RCC 7860 (cell line): ENCODE measurements at regions not wholly inside any gene's neighbourhood (a gene's known extent, or its start where the extent isn't known, plus 50 kb on each side); places are given as distances from the start of the nearest gene placed in this dataset.
A peak's percentile ranks its signal among the peaks of the same experiment; 100 is the strongest.
"Not testable (repeated sequence)": the region's sequence is repeated elsewhere in the genome, so short reads cannot be mapped to it uniquely, and the experiment has no call there.

Source experiments
- DNase-seq: peaks from one replicate; pipeline ENCODE4 v3.0.0-alpha.2; 2015; ENCODE audit warnings: low spot score
- FAIRE-seq: peaks from 2 replicates; lab custom pipeline; 2012; peaks lifted over from hg19 to GRCh38; lab: Jason Lieb, UNC

DNA sequence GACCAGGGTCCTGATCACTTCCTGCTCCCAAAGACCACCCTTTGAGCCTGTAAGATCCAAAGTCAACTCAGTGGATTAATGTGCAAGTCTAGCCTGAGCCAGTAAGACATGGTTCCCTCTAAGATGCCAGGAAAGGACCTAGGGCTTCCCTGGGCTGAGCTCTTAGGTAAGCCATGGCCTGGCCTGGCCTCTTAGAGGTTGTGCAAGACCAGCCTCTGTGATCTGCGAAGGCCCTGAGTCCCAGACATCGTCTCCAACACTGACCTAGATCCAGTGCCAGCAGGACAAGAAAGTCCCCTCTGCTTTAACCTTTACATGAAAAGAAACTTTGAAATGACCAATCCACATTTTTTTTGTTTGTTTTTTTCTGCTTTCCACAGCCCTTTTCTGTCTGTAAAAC, 73.6 kb upstream of the CYP1B1 start:
- FAIRE-seq (no peak), DNase-seq (no peak)

GRCh38 chr2:38148501-38148900, 72.5 kb upstream of the CYP1B1 start:
- DNase-seq (peak; percentile 45), FAIRE-seq (peak; percentile 8)

GRCh38 chr2:38147333-38148121, 71.6 kb upstream of the CYP1B1 start:
- peak; percentile 56 for DNase-seq
- FAIRE-seq, result no peak

DNA sequence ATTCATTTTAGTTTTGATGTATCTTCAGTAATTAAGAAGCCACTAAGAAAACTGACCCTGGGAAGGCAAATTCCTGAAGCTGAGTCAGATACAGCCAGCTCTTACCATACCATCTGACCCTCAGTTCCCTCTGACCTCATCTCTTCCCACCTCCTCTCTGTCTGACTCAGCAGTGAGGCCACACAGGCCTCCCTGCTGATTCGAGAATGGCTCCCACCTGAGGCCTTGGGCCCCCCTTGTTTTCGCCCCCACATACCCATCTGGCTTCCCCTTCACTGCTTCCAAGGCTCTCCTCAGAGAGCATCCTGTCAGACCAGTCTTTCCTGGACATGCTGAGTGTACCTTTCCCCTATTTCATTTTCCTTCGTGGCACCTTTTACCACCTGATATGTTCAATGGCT, 71.0 kb upstream of the CYP1B1 start:
- FAIRE-seq, result peak; percentile 96

DNA sequence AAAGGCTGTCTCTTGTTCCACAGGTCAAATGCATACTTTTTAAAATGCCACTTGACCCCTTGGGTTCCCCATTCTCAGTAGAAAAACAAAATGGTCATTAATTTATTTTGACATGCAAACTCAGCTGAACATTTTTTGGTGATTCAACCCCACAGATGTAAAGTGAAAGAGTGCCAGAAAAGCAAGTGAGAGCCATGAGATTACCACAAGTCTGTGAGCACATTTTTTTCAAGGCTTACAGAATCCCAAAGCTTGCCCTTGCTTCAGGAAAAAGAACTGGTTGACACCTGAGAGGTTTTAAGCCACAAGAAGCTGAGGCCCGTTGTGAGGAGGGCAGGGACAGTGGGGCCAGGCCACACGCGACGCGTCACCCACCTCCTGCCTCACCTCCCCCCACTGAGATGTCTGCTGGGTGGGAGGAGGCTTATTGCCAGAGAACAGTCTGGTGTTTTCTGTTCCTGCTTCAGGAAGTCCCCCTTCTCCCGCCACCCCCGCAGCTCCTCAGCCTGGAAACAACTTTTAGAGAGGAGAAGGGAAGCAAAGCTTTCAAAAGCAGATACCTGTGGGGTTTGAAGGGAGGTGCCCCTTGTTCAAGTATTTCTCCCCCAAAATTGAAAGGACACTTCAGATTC, 70.4 kb upstream of the CYP1B1 start:
- no peak for FAIRE-seq

More for the DNA sequence above, 71.0 kb upstream of the CYP1B1 start:
- DNase-seq, result peak; percentile 98

GRCh38 chr2:38145236-38145635, 69.3 kb upstream of the CYP1B1 start:
- peak; percentile 33 for FAIRE-seq

More for the DNA sequence above, 70.4 kb upstream of the CYP1B1 start:
- DNase-seq, result peak; percentile 95

DNA sequence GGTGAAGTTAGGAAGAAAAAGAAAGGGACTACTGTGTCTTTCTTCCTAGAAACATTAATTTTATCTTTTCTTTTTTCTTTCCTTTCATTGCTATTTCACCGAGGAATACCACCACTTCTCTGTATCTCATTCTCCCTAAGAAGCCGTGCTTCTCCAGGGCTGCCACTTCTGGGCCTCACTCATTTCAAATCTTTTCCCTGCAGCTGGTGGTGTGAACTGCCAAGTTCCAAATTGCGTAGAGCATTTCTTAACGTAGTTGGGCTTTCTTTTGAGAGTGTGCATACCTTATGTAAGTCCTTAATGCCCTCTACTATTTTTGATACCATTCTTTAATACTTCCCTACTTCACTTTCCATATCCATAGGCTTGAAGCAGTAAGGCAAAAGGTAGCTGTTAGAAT, 66.7 kb upstream of the CYP1B1 start:
- FAIRE-seq, result no peak
- no peak for DNase-seq

More at GRCh38 chr2:38145236-38145635, 69.3 kb upstream of the CYP1B1 start:
- peak; percentile 39 for DNase-seq

DNA sequence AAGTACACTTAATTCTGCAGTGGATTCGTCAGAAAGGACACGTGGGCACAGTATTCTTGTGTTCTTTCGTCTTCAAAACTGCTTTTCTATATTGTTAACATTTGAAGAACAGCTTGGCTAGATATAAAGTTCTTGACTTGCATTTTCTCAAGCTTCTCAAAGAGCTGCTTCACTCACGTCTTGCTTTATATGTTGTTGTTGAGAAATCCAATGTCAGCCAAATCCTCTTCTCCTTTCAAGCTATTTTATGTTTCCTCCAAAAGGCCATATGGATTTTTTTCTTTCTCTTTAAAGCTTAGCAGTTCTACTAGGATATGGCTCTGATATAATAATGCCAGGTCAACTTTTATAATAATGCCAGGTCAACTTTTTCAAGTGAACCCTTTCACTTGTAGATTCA, 65.5 kb upstream of the CYP1B1 start:
- DNase-seq, result no peak
- no peak for FAIRE-seq

GRCh38 chr2:38138996-38139395, 63.0 kb upstream of the CYP1B1 start:
- DNase-seq (no peak), FAIRE-seq (no peak)

DNA sequence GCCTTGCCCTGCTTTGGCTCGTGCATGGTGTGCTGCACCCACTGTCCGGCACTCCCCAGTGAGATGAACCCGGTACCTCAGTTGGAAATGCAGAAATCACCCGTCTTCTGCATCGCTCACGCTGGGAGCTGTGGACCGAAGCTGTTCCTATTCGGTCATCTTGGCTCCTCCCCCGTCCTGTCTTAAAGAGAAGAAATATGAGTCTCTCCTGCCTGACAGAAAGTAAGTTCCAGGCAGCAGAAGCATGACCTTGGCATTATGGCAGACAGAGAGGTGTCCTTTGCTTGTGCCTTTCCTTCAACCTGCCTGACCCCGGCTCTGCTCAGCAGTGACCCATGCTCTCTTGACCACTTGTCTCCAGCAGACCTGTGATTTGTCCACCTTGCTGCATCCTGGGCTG, 62.5 kb upstream of the CYP1B1 start:
- FAIRE-seq, result no peak
- no peak for DNase-seq

DNA sequence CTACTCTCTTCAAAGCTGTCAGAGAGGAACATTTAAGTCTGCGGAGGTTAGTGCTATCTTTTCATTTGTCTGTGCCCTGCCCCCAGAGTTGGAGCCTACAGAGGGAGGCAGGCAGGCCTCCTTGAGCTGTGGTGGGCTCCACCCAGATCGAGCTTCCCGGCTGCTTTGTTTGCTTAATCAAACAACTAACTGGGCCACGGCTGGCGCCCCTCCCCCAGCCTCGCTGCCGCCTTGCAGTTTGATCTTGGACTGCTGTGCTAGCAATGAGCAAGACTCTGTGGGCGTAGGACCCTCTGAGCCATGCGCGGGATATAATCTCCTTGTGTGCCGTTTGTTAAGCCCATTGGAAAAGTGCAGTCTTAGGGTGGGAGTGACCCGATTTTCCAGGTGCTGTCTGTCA, 62.0 kb upstream of the CYP1B1 start:
- FAIRE-seq, DNase-seq: not testable (repeated sequence)

- no peak for DNase-seq
These were observed 55.7 kb upstream of the CYP1B1 start for GRCh38 chr2:38131676-38132075.

DNA sequence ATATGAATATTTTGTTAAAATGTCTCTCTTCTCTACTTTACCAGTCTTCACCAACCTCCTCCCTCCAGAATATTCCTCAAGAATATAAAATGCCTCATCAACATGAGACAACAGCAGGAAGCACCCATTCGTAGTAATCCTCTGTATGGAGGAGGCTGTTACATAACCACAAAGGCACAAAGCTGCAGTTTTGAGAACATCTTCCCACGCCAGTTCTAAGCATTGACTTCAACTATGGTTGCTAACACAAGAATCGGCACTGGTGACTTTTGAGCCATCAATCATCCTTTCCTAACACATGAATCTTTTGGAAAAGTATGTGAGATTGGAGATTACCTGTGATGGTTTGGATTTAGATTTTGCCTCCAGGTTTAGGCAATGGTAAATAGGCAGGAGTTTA, 54.9 kb upstream of the CYP1B1 start:
- FAIRE-seq (no peak), DNase-seq (no peak)

More at GRCh38 chr2:38131676-38132075, 55.7 kb upstream of the CYP1B1 start:
- FAIRE-seq, result no peak

GRCh38 chr2:38129987-38130386, 54.0 kb upstream of the CYP1B1 start:
- no peak for FAIRE-seq
- no peak for DNase-seq

DNA sequence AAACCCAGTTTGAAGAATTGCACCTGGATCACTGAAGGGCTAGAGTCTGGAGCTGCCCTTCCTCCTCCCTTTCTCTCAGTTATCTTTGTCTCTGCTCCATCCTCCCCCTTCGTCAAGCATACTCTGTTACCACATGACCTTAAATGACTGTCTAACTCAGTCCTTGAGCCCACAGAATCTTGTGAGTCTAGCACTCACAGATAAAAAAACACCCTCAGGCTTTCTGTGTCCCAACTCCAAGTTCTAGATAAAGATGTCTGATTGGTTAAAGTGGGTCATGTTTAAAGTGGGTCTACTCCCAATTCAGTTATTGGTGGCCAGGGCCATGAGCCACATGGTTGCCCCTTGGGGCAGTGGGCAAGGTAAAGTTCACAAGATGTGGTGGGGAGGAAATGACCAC, 53.5 kb upstream of the CYP1B1 start:
- FAIRE-seq, result no peak

DNA sequence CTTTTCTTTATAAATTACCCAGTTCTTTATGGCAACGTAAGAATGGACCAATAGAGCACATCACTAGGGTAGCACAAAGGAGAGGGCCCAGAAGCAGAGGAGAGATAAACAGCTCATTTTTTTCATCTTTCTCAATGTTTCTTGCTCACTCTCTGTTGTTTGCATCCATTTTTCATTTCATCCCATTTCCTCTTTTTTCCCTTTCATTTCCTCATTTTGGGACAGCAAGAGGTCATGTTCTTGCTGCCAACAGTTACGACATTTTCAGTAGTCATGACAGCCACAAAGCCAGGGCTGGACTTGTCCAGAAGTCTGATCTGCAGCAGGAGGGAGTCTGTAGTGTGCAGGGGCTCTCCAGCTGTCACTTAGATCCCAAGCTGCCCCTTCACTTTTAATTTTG, 52.7 kb upstream of the CYP1B1 start:
- DNase-seq, result no peak
- FAIRE-seq, result no peak

More for the DNA sequence above, 53.5 kb upstream of the CYP1B1 start:
- DNase-seq, result no peak

DNA sequence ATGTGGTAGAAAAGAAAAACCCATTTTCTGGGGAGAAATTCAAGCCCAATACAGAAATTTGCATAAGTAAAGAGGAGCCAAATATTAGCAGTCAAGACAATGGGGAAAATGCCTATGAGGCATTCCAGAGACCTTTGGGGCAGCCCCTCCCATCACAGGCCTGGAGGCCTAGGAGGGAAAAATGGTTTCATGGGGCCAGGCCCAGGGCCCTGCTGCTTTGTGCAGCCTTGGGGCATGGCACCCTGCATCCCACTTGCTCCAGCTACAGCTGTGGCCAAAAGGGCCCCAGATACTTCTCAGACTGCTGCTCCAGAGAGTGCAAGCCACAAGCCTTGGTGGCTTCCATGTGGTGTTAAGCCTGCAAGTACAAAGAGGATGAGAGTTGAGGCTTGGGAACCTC, 51.3 kb upstream of the CYP1B1 start:
- FAIRE-seq (no peak), DNase-seq (no peak)

- FAIRE-seq (no peak), DNase-seq (no peak)
These were observed 49.9 kb upstream of the CYP1B1 start for GRCh38 chr2:38125842-38126241.
